NCI-H2081 (cell line): ENCODE measurements at regions not wholly inside any gene's neighbourhood (a gene's known extent, or its start where the extent isn't known, plus 50 kb on each side); places are given as distances from the start of the nearest gene placed in this dataset.

Experiments used
- DNase-seq, 2 experiments: peaks; one replicate each; lab custom pipeline; 2025; lab: John Stamatoyannopoulos, UW

DNA sequence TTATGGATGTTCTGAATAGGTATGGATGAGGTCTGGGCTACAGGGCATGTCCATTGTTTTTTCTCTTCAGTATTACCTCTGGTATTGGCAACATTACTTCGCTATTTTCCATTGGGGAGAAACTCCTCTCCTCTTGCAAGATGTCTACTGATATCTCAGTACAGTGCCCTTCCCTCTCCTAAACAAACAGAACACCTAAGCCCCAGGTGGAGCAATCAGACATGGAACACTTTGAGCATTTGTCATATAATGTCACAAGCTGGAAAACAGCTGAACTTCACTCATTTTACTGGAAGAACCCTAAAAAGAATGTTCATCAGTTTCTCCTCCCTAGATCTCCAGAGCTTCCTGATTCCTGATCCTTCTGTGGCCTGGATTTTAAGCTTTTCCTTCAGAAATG is 339.8 kb downstream of the FRK start:
- DNase-seq, result no peak

DNA sequence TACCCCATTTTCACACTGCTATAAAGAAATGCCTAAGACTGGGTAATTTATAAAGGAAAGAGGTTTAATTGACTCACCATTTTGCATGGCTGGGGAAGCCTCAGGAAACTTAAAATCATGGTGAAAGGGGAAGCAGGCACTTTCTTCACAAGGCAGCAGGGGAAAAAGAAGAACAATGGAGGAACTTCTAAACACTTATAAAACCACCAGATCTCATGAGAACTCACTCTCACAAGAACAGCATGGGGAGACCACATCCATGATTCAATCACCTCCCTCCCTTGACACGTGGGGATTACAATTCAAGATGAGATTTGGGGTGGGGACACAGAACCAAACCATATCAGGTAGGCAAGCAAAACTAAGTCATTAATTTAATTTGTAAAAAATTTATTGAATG is 343.2 kb downstream of the FRK start:
- DNase-seq, result no peak

GRCh38 chr6:115717062-115717461 is 343.6 kb downstream of the FRK start:
- no peak for DNase-seq

GRCh38 chr6:115712291-115712961 is 348.3 kb downstream of the FRK start:
- DNase-seq, result no peak

DNA sequence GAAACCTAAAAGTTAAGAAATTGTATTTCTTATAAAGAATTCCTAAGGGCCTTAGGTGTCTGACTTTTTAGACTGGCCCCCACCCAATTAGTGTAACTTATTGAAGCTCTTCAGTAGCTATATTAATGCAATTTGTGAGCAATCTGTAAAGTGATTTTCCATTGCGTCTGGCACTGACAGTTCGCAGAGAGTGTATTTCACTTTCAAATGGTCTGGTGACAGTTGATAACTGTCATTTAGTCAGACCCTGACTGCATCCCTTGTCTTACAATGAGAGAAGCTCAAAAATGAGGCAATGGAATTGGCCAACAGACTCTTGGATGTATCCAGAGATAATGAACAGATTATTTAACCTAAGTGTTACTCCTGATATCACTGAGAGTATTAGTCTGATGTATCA is 351.8 kb downstream of the FRK start:
- DNase-seq, result no peak

DNA sequence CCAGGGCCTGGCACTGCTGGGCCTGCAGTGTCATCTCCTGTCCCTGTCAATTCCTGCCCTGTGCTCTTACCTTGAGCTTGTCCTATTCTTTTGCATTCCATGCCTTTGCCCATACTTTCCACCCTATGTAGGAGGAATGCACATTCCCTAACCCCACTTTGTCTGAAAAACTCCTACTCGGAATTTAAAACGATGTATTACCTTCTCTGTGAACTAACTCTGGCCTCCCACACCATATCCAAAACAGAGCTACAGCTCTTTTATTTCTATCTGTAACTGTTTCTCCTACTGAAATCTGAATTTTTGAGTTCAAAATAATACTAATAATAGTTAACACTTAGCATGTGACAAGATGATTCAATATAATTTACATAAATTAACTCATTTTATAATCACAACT is 353.7 kb downstream of the FRK start:
- DNase-seq, result no peak

GRCh38 chr6:115706324-115706723 is 354.4 kb downstream of the FRK start:
- no peak for DNase-seq

- DNase-seq, result no peak
Observed at GRCh38 chr6:115704028-115704427, 356.7 kb downstream of the FRK start.

GRCh38 chr6:115691433-115691832 is 369.3 kb downstream of the FRK start:
- no peak for DNase-seq

- no peak for DNase-seq
Observed at GRCh38 chr6:115690854-115691253, 369.8 kb downstream of the FRK start.

GRCh38 chr6:115681978-115682775 is 378.5 kb downstream of the FRK start:
- DNase-seq, result no peak

DNA sequence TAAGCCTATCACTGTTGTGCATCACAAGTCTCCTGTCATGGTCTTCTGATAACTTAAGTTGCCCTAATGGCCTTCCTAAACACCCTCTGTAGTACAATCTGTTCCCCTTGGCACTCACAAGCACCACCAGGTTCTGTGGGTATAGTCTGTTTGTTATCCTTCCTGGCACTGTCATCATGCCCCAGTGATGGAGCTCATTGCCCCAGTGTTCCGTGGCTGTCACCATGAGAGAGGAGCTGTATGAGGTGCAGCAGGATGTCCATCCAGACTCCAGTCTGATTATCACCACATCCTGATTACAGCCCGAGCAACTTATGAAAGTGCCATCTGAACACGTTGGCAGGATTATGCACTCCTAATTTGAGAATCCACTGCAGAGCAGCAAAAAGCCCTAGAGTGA is 380.1 kb downstream of the FRK start:
- no peak for DNase-seq

GRCh38 chr6:115677198-115677597 is 383.5 kb downstream of the FRK start:
- DNase-seq, result no peak

- DNase-seq, result no peak
Observed at GRCh38 chr6:115675443-115675842, 385.2 kb downstream of the FRK start.

- no peak for DNase-seq
Observed at GRCh38 chr6:115668781-115669180, 391.9 kb downstream of the FRK start.

GRCh38 chr6:115668211-115668610 is 392.5 kb downstream of the FRK start:
- no peak for DNase-seq

GRCh38 chr6:115667478-115668026 is 393.1 kb downstream of the FRK start:
- peak; percentile 10 to 32 for DNase-seq

GRCh38 chr6:115666997-115667396 is 393.7 kb downstream of the FRK start:
- DNase-seq, result no peak

GRCh38 chr6:115665310-115665709 is 395.4 kb downstream of the FRK start:
- DNase-seq, result no peak

DNA sequence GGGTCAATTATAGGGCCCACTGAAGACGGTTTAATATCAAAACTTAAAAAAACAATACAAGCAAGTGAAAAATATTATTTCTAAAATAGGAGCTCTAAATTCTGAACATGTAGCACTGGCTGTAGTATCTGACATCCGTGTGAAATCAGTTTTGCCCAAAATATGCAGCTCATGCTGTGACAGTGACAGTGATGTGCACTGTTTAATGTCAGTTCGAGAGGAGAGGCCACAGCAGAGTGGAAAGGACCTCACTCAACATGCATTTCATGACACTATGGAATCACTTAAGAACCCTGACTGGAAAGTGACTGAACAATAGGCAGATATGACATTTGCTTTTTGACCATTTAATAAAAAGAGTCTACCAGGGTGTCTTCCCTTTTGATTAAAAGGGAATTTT is 397.0 kb downstream of the FRK start:
- DNase-seq, result no peak

GRCh38 chr6:115643762-115644161 is 416.9 kb downstream of the FRK start:
- DNase-seq, result no peak

DNA sequence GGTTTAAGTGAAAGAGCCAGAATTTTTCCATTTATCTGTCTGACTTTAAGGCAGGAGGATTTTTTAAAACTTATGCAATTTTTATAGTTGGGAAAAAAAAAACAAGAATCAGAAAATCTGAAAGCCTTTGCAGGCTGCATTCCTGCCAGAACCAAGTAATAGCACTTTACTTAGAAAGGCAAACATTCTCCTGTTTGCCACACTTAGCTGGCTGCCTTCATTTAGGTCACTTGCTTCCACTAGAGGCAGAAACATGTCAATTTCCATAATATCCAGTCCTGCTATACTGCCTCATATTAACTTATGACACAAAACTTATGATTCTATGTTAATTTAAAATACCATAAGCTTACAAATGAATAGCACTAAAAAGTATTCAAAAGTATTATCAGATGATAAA is 425.8 kb downstream of the FRK start:
- DNase-seq, result no peak

DNA sequence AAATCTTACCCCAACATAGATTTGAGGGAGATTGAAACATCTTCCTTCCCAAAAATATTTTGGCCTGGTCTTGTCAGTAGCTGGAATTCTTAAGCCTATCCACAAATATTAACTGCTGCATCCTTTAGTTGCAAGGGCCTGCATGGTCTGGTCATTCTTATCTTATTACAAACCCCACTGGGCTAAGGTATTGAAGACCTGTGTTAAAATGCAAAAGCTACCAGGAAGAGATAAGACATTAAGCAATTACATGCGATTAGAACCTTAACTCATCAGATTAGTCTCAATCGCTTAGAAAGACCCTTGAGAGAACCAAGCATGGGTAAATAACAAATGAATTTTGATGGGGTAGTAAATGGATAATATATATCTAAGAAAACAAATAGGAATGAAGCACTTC is 426.6 kb downstream of the FRK start:
- DNase-seq, result no peak
